ENCODE measurements at regions not wholly inside any gene's neighbourhood (a gene's known extent, or its start where the extent isn't known, plus 50 kb on each side); places are given as distances from the start of the nearest gene placed in this dataset.

- Histone ChIP-seq H3K9ac (no peak overlapping the region), H3K9me3 (no peaks in the 10 kb centered on the region), H3K36me3 (replicated peaks in 1 of 2; ENCODE audit: control insufficient read depth in 1 of 2, insufficient read depth in 2 of 2, low read length in 1 of 2) (no peaks in the 10 kb centered on the region), H3F3A (replicated peaks; ENCODE audit: insufficient read depth) (no peaks in the 10 kb centered on the region), H2AFZ (ENCODE audit: low read depth) (no peak overlapping the region), H3K9me2 (no peaks in the 10 kb centered on the region), H3K27me3 (ENCODE audit: insufficient read depth) (no peaks in the 10 kb centered on the region), H3K4me2 (no peak overlapping the region), H3K79me2 (ENCODE audit: insufficient read depth) (no peaks in the 10 kb centered on the region), H3K27ac (ENCODE audit: low read depth in 2 of 2, low read length in 1 of 2) (no peak overlapping the region), H3K4me1 (ENCODE audit: control insufficient read depth in 1 of 2, insufficient read depth in 2 of 2, low read depth in 1 of 2, low read length in 1 of 2) (peaks cover 4 to 7% of the 10 kb centered on the region in 2 experiments; a peak in 2 of 4 replicates), H4K20me1 (ENCODE audit: insufficient read depth) (no peaks in the 10 kb centered on the region), H3K4me3 (ENCODE audit: low read depth in 2 of 2, low read length in 1 of 2) (no peak overlapping the region)
- POLR2A ChIA-PET = no interaction called here
- CTCF ChIA-PET = interaction anchor here (1.0 to 16.6 kb wide), 31 partner anchors 10 to 977 kb away, joined by 3 to 395 read pairs (median 11); partner anchors contain the start of gene CCDC71L
- no peak for DNase-seq
- TF ChIP-seq MAX (IDR thresholded peaks at IDR 0.05; ENCODE audit: low read depth) = no peak
- 69% methylated on average over 1 of the region's 1 CpG for WGBS (ENCODE audit: low lambda C conversion rate)
These were observed 63.4 kb upstream of the SYPL1 start for GRCh38 chr7:106175507-106175906.

GRCh38 chr7:106170651-106171050, 58.5 kb upstream of the SYPL1 start:
- ChIA-PET POLR2A (no interaction called here), CTCF (interaction anchor here (1.2 to 25.2 kb wide), 8 partner anchors 14 to 567 kb away, joined by 4 to 593 read pairs (median 54); partner anchors contain the start of gene CCDC71L)
- no peak for DNase-seq
- 83% methylated on average over 5 of the region's 5 CpGs for WGBS (ENCODE audit: low lambda C conversion rate)
- Histone ChIP-seq H3K27me3 (ENCODE audit: insufficient read depth) (no peaks in the 10 kb centered on the region), H3K9me3 (no peaks in the 10 kb centered on the region), H3K4me3 (ENCODE audit: low read depth in 2 of 2, low read length in 1 of 2) (no peak overlapping the region), H3K79me2 (ENCODE audit: insufficient read depth) (no peaks in the 10 kb centered on the region), H3F3A (replicated peaks; ENCODE audit: insufficient read depth) (peaks cover 5% of the 10 kb centered on the region), H3K27ac (ENCODE audit: low read depth in 2 of 2, low read length in 1 of 2) (no peak overlapping the region), H4K20me1 (ENCODE audit: insufficient read depth) (no peaks in the 10 kb centered on the region), H2AFZ (ENCODE audit: low read depth) (no peak overlapping the region), H3K9ac (no peak overlapping the region), H3K4me1 (ENCODE audit: control insufficient read depth in 1 of 2, insufficient read depth in 2 of 2, low read depth in 1 of 2, low read length in 1 of 2) (no peaks in the 10 kb centered on the region; a peak in 1 of 4 replicates), H3K36me3 (replicated peaks in 1 of 2; ENCODE audit: control insufficient read depth in 1 of 2, insufficient read depth in 2 of 2, low read length in 1 of 2) (no peaks in the 10 kb centered on the region), H3K9me2 (no peaks in the 10 kb centered on the region), H3K4me2 (no peak overlapping the region)
- no peak for TF ChIP-seq NFIC (IDR thresholded peaks at IDR 0.05; ENCODE audit: borderline replicate concordance)
- no peak for TF ChIP-seq TAF1 (IDR thresholded peaks at IDR 0.05; ENCODE audit: borderline replicate concordance, low read depth, low read length)
- no peak for TF ChIP-seq RAD21 (IDR thresholded peaks at IDR 0.05; ENCODE audit: low read length)
- no peak for TF ChIP-seq FOXJ3 (CRISPR knock-in tag; IDR thresholded peaks at IDR 0.05)
- TF ChIP-seq FOSL2 (IDR thresholded peaks at IDR 0.05; ENCODE audit: borderline replicate concordance, low read depth) = no peak

- CTCF ChIA-PET = interaction anchor here (1.2 to 25.2 kb wide), 8 partner anchors 15 to 568 kb away, joined by 4 to 593 read pairs (median 54); partner anchors contain the start of gene CCDC71L
- no peak for DNase-seq
- no peak overlapping the region for H3K9ac ChIP-seq
- no peaks in the 10 kb centered on the region for H3K36me3 ChIP-seq (replicated peaks in 1 of 2; ENCODE audit: control insufficient read depth in 1 of 2, insufficient read depth in 2 of 2, low read length in 1 of 2)
- H4K20me1 ChIP-seq (ENCODE audit: insufficient read depth) = no peaks in the 10 kb centered on the region
- no peaks in the 10 kb centered on the region for H3K9me3 ChIP-seq
- H2AFZ ChIP-seq (ENCODE audit: low read depth) = no peak overlapping the region
- no peaks in the 10 kb centered on the region for H3K79me2 ChIP-seq (ENCODE audit: insufficient read depth)
- H3K4me1 ChIP-seq (ENCODE audit: control insufficient read depth in 1 of 2, insufficient read depth in 2 of 2, low read depth in 1 of 2, low read length in 1 of 2) = no peaks in the 10 kb centered on the region; a peak in 1 of 4 replicates
- H3K4me2 ChIP-seq = no peak overlapping the region
- POLR2A ChIA-PET = no interaction called here
- H3K9me2 ChIP-seq = no peaks in the 10 kb centered on the region
- peaks cover 5% of the 10 kb centered on the region for H3F3A ChIP-seq (replicated peaks; ENCODE audit: insufficient read depth)
- H3K4me3 ChIP-seq (ENCODE audit: low read depth in 2 of 2, low read length in 1 of 2) = no peak overlapping the region
- H3K27ac ChIP-seq (ENCODE audit: low read depth in 2 of 2, low read length in 1 of 2) = no peak overlapping the region
- no peaks in the 10 kb centered on the region for H3K27me3 ChIP-seq (ENCODE audit: insufficient read depth)
- 63% methylated on average over 3 of the region's 3 CpGs for WGBS (ENCODE audit: low lambda C conversion rate)
- no peak for TF ChIP-seq MEF2A (IDR thresholded peaks at IDR 0.05; ENCODE audit: borderline replicate concordance, low read depth)
- TF ChIP-seq CHD2 (IDR thresholded peaks at IDR 0.05; ENCODE audit: low read length, partially characterized antibody) = no peak
- no peak for TF ChIP-seq RCOR1 (IDR thresholded peaks at IDR 0.05; ENCODE audit: low read length)
- no peak for TF ChIP-seq GATA2 (CRISPR knock-in tag; IDR thresholded peaks at IDR 0.05)
- TF ChIP-seq FOSL2 (IDR thresholded peaks at IDR 0.05; ENCODE audit: borderline replicate concordance, low read depth) = no peak
- no peak for TF ChIP-seq ZBTB33 (IDR thresholded peaks at IDR 0.05; ENCODE audit: borderline replicate concordance, low read depth)
- TF ChIP-seq REST (IDR thresholded peaks at IDR 0.05; ENCODE audit: low read depth, low read length) = no peak
- TF ChIP-seq IRF3 (IDR thresholded peaks at IDR 0.05; ENCODE audit: low read depth, low read length) = no peak
These were observed 57.9 kb upstream of the SYPL1 start for GRCh38 chr7:106169821-106170610.
